Glomerular endothelial cell (primary cell): ENCODE measurements at regions not wholly inside any gene's neighbourhood (a gene's known extent, or its start where the extent isn't known, plus 50 kb on each side); places are given as distances from the start of the nearest gene placed in this dataset.

Source experiments
- DNase-seq: peaks from one replicate; pipeline ENCODE4 v3.0.0-alpha.2; 2011; ENCODE audit warnings: low read depth, low spot score; ENCODE audit errors: extremely low read depth

DNA sequence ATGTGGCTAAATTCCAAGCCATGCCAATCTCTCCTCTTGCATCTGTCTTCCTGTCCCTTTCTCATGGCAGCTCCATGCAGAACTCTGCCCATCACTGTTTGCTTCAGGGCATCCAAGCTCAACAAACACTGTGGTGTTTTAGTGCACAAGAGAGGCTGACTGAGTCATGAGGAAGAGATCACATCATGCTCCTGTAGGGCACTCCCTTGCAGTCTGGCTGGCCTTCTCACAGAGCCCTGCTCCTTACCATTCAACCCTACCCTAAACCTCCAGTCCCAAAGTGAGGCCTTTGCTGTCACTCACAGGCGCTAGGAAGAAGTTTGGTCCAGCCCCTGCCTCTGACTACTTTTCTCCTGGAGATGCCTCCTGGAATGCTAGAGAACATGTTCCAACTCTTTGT is 194.0 kb downstream of the LRATD1 start:
- no peak for DNase-seq

DNA sequence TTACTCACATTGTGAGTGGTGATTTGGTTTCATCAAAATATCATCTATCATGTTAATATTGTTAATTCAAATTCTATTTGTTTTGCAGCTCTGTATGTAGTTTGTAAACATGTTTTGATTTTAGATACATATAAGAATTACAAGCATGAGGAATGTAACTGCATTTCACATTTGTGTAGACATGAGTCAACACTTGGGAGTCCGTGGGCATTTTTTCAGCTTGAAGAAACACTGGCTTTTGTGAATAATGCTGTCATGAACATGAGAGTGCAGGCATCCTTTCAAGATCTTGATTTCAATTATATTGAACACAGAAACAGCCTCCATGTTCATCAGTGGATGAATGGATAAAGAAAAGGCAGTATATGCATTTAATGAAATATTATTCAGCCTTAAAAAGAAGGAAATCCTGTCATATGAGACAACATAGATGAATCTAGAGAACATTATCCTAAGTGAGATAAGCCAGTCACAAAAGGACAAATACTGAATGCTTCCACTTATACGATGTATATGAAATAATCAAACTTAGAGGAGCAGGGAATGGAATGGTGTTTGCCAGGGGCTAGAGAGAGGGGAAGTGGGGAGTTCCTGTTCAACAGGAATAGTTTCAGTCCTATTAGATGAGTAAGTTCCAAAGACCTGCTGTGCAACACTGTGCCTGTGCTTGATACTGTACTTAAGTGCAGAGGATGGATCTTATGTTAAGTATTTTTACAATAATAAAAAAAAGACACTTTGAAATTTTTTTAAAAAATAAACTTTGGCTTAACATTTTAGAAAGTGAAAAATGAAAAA is 194.9 kb downstream of the LRATD1 start:
- DNase-seq = no peak

DNA sequence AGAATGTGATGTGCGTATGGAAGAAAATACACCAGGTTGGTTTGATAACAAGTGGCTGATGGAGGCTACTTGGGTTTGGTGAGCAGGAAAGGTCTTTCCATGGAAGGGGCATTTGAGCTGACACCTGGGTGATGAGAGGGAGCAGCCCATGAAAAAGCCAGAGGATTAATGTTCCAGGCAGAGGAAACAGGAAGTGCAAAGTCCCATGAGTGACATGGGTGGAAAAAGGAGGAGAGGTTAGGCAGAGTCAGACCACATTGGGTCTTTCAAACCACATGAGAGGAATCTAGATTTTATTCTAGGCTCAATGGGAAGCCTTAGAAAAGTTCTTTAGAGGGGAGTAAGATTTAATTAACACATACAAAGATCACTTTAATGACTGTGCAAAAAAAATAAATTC is 195.7 kb downstream of the LRATD1 start:
- no peak for DNase-seq

- DNase-seq = no peak
Observed at GRCh38 chr2:14828968-14829367, 196.5 kb downstream of the LRATD1 start.

GRCh38 chr2:14831458-14831857 is 198.9 kb downstream of the LRATD1 start:
- no peak for DNase-seq

GRCh38 chr2:14843507-14844204 is 211.1 kb downstream of the LRATD1 start:
- no peak for DNase-seq

- DNase-seq = no peak
Observed at GRCh38 chr2:14855751-14856150, 223.2 kb downstream of the LRATD1 start.

- no peak for DNase-seq
Observed at GRCh38 chr2:14861181-14861580, 228.7 kb downstream of the LRATD1 start.

GRCh38 chr2:14866736-14867352 is 234.3 kb downstream of the LRATD1 start:
- DNase-seq = no peak

DNA sequence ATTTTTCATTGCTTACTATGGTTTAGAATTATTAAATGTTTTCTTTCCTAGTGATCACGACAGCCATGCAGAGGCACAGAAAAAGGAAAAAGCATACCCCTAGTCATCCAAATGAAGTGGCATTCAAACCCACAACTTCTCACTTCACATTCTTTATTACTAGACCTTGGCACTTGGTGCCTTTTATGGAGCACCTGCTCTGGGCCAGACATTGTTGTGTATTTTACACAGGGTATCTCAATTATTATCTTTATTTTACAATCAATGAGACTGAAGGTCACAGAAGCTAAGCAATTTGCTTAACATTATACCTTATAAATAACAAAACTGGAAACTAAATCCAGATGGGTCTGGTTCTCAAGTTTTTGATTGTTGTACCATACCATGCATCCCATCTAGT is 235.3 kb downstream of the LRATD1 start:
- DNase-seq = no peak

DNA sequence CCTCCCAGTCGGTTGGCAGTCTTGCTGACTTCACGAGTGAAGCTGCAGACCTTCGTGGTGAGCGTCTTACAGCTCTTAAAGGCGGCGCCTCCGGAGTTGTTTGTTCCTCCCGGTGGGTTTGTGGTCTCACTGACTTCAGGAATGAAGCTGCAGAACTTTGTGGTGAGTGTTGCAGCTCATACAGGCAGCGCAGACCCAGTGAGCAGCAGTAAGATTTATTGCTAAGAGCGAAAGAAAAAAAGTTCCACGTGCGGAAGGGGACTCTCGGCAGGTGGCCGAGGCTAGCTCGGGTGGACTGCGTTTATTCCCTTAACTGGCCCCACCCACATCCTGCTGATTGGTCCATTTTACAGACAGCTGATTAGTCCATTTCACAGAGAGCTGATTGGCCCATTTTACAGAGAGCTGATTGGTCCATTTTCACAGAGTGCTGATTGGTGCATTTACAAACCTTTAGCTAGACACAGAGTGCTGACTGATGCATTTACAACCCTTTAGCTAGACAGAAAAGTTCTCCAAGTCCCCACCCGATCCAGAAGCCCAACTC is 240.3 kb downstream of the LRATD1 start:
- DNase-seq = no peak

DNA sequence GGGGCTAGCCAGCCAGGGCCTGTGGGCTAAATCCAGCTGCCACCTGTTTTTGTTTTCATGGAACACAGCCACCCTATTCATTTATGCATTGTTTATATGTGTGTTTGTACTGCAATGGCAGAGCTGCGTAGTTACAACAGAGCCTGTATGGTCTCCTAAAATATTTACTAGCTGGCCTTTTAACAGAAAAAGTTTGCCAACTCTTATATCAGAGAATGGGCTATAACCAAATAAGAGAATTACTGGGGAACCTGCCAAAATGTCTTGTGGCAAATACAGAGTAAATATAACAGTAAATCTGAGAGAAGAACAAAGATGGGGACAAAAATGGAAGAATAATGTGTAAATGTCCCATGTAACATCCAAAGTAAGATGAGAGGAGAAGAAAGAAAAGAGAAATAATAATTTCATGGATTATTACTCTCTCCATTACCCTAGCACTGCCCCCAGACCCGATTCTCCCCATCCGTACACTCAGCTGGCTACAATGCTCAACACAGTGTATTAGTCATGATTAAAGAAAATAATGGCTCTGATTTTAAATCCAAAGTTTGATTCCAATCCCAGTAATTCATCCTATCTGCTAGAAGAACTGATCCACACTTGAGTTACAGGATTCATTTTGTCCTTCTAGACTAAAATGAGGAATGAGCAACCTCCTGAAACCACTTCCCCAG is 249.3 kb downstream of the LRATD1 start:
- DNase-seq = no peak

DNA sequence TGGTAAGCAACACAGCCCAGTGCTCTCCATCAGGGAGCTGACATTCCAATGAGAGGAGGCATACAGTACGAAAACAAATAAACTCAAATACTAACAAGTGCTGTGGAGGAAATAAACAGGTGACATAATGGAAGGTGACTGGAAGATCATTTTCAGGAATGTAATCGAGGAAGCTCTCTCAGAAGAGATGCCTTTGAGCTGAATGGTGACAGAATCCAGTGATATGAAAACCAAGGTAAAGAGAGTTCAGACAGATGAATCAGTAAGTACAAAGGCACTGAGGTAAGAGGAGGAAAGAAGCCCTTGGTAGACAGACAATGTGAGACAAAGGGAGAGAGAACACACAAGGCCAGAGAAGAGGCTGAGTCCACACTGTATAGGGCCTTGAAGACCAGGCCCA is 252.1 kb downstream of the LRATD1 start:
- no peak for DNase-seq

DNA sequence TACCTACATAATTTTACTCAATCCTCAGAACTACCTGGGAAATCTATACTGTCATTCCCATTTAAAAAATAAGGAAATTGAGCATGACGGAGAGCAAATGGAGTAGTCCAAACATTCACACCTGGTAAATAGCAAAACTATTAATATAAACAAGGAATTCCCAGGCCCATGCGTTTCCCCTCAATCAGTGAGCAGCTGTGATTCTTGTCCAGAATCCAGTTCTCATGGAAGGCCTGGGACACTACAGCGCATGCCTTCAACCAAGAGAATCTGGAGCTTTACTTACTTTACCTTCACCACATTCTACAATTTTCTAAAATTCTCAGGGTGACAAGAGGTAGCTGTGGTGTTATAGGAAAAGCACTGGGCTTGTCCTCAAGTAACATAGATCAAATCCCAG is 259.0 kb downstream of the LRATD1 start:
- no peak for DNase-seq

GRCh38 chr2:14896330-14897030 is 264.0 kb downstream of the LRATD1 start:
- DNase-seq = no peak

DNA sequence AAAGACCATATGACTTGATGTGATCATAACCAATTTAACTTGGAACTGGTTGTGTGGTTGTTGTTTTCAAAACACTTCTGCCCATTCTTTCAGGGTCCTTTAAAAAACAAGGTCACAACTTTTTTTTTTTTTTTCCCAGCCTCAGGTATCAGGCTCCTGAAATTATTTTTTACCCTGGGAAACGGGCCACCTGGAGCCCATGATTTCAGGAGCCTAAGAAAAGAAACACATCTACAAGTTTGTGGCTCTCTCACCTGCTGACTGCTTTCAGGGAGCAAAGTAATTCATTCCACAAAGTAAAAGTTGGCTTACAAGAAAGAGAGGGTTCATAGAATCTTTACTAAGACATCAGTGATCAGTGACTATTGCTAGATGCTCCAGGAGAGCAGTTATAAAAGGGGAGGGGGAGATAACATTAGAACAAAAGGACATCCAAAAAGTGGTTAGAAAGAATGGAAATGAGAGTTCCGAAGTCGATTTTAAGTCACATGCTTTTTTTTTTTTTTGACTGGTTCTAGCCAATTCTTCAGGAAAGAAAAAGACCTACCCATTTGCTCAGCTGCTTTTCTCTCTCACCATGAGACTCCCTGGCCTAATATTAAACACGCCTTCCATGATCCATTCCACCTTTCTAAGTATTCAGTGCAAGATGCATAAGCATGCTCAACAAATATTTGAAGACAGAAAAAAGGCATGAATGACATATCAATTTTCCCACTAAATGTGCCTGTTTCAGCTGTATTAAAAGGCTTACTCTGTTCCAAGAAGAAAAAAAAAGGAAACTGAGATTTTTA is 267.3 kb downstream of the LRATD1 start:
- DNase-seq = no peak

DNA sequence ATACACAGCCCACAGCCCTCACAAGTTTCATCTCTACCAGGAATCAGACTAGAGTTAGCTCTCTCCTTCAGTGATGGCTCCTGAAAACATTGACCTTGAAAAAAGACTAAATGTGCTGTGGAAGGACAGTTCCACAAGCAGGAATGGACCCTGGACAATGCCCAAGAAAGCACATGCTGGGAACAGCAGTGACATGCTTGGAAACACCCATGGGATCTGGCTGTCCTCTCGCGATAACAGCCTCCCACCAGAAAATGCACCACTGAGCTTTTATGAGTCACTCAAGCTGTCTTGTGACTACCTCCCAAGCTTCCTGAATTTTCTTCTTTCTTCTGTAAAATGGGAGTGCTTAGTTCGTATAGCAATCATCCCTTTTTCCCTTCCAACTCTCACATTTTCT is 269.2 kb downstream of the LRATD1 start:
- no peak for DNase-seq

- no peak for DNase-seq
Observed at GRCh38 chr2:14902953-14903352, 270.4 kb downstream of the LRATD1 start.

DNA sequence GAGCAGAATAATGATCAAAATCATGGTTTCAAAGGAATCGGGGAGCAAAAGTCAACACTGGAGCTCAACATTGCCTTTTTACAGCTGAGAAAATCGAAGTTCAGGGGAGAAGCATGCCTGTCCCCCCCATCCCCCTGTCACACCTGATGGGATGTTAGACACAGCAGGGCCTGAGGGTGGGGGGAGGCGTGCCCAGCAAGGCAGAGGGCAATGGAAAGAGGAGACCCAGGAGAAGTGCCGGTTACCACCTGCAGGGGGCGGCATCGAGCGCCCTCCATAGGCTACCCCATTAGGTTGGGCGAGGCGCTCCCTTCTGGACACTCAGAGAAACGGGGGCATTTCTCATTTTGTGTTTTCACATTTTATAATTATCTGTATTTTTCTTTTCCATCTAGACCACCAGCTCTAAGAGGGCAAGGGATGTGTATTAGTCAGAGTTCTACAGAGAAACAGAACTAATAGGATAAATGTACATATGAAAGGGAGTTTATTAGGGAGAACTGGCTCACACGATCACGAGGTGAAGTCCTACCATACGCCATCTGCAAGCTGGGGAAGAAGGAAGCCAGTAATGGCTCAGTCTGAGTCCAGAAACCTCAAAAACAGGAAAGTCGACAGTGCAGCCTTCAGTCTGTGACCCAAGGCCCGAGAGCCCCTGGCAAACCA is 271.3 kb downstream of the LRATD1 start:
- no peak for DNase-seq
